Erythroblast (primary cell): ENCODE measurements at regions not wholly inside any gene's neighbourhood (a gene's known extent, or its start where the extent isn't known, plus 50 kb on each side); places are given as distances from the start of the nearest gene placed in this dataset.

Experiments used
- GATA1 ChIP-seq: IDR thresholded peaks from 2 replicates; pipeline ENCODE4 v1.6.1; 2011; ENCODE audit warnings: low read depth, mild to moderate bottlenecking, control low read depth, low read length, moderate library complexity
- POLR2A ChIP-seq: IDR thresholded peaks from 2 replicates; pipeline ENCODE4 v1.6.1; 2011; ENCODE audit warnings: mild to moderate bottlenecking, low read length

- no peak for TF ChIP-seq POLR2A
- TF ChIP-seq GATA1, result no peak
Measured at GRCh38 chr7:3239291-3239691, 61.8 kb upstream of the SDK1 start.
